Left lung (tissue), 4 donors: ENCODE measurements at regions not wholly inside any gene's neighbourhood (a gene's known extent, or its start where the extent isn't known, plus 50 kb on each side); places are given as distances from the start of the nearest gene placed in this dataset.

ENCODE experiments used
- ATAC-seq: fragments of 200-7000 bp; cut with Tn5 transposase; one replicate; pipeline ENCODE4 v1.9.1; 2020; ENCODE audit warnings: moderate library complexity
- DNase-seq, 4 donors: peaks; one replicate each; pipeline ENCODE4 v3.0.0-alpha.2; 2013 to 2020
- H3K27ac ChIP-seq, 2 donors: fragments of 200-600 bp; sonication (generic) in 1 of 2; one replicate each; pipeline versions ENCODE4 v1.5.0 to v1.8.0; 2020 to 2021
- H3K27me3 ChIP-seq, 2 donors: fragments of 200-600 bp; sonication (generic) in 1 of 2; one replicate each; pipeline versions ENCODE4 v1.5.0 to v1.8.0; 2020 to 2021
- H3K36me3 ChIP-seq, 2 donors: fragments of 200-600 bp; sonication (generic) in 1 of 2; one replicate each; pipeline versions ENCODE4 v1.5.0 to v1.8.0; 2020 to 2021
- H3K4me1 ChIP-seq, 2 donors: fragments of 200-600 bp; one replicate each; pipeline ENCODE4 v1.8.0; 2021
- H3K4me3 ChIP-seq, 2 donors: fragments of 200-600 bp; sonication (generic) in 1 of 2; one replicate each; pipeline versions ENCODE4 v1.5.0 to v1.8.0; 2020 to 2021; ENCODE audit warnings: mild to moderate bottlenecking in 1 of 2
- H3K9me3 ChIP-seq, 2 donors: fragments of 200-600 bp; sonication (generic) in 1 of 2; one replicate each; pipeline versions ENCODE4 v1.5.0 to v1.8.0; 2020 to 2021
- intact Hi-C, 2 donors: fragments of 100-400 bp; cut with DNase I; formaldehyde crosslinking; loops; one replicate each; pipeline versions ENCODE4 v1.11.2 to v1.14.2; 2022
- TF ChIP-seq, protein P1 (sequence below), 2 donors: fragments of 200-600 bp; sonication (generic) in 1 of 2; IDR thresholded peaks; one replicate each; pipeline versions ENCODE4 v1.5.0 to v1.8.0; 2021; ENCODE audit warnings: antibody characterized with exemption in 2 of 2
- donor health status: DM: no; HTN: yes; CAD: no.
- donor health status: DM: no; HTN: no; CAD: no.

DNA sequence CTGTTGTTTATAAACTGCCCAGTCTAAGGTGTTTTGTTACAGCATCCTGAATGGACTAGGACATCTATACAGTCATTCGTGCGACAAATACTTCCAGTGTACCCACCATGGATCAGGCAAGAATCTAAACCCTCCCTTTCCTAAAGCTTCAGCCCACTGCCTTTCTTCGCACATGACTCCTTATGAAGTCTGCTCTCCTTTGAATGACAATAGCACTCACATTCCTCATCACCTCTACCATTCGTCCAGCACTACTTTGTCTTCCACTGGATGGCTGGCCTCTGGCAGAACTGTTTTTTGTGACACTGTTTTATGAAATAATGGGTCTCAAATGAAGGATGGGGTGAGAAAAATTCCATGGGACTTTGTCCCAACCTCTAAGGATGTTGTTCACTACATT lies 89.8 kb upstream of the LIN7C start:
- no peaks in the 10 kb centered on the region for H3K9me3 ChIP-seq
- no peaks in the 10 kb centered on the region for H3K4me1 ChIP-seq
- TF ChIP-seq, protein P1, sequence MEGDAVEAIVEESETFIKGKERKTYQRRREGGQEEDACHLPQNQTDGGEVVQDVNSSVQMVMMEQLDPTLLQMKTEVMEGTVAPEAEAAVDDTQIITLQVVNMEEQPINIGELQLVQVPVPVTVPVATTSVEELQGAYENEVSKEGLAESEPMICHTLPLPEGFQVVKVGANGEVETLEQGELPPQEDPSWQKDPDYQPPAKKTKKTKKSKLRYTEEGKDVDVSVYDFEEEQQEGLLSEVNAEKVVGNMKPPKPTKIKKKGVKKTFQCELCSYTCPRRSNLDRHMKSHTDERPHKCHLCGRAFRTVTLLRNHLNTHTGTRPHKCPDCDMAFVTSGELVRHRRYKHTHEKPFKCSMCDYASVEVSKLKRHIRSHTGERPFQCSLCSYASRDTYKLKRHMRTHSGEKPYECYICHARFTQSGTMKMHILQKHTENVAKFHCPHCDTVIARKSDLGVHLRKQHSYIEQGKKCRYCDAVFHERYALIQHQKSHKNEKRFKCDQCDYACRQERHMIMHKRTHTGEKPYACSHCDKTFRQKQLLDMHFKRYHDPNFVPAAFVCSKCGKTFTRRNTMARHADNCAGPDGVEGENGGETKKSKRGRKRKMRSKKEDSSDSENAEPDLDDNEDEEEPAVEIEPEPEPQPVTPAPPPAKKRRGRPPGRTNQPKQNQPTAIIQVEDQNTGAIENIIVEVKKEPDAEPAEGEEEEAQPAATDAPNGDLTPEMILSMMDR (IDR thresholded peaks at IDR 0.05) = no peak
- no peak overlapping the region for H3K4me3 ChIP-seq
- intact Hi-C loops = no loop called here
- H3K27ac ChIP-seq = no peak overlapping the region
- H3K36me3 ChIP-seq = no peaks in the 10 kb centered on the region
- no peak for ATAC-seq
- no peak for DNase-seq
- H3K27me3 ChIP-seq = no peaks in the 10 kb centered on the region

DNA sequence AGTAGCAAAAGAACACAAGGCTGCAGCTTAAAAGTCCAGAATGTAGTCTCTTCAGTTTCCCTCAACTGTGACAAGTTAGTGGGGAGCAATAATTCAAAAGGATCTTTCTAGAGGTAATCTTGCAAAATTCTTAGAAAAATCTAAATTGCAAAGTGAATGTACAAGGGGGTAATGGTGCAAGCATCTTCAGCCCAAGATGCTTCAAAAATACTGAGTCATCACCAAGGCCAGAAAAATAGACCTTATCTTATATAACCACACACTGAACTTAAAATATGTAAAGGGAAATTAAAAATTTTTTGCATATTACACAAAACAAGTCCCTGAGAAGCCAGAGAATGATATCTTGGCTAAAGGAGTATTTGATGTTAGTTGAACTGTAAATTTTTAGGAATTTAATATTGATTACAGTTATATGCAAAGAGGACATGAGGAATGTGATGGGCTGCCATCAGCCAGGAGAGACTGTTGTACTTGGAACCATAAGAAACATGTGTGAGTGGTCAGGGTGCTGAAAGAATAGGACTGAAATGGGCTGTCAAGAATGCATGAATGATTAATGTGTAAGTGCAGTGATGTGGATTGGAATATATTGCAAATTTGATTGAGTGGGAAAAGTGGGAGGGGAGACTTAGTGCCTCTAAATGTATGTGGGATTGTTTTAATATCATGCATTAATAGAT lies 85.7 kb upstream of the LIN7C start:
- H3K4me3 ChIP-seq = no peak overlapping the region
- DNase-seq (no peak), ATAC-seq (no peak)
- no peaks in the 10 kb centered on the region for H3K4me1 ChIP-seq
- H3K27me3 ChIP-seq = no peaks in the 10 kb centered on the region
- H3K27ac ChIP-seq = no peak overlapping the region
- intact Hi-C loops = no loop called here
- H3K36me3 ChIP-seq = no peaks in the 10 kb centered on the region
- H3K9me3 ChIP-seq = no peaks in the 10 kb centered on the region
- TF ChIP-seq, protein P1 (IDR thresholded peaks at IDR 0.05) = no peak

DNA sequence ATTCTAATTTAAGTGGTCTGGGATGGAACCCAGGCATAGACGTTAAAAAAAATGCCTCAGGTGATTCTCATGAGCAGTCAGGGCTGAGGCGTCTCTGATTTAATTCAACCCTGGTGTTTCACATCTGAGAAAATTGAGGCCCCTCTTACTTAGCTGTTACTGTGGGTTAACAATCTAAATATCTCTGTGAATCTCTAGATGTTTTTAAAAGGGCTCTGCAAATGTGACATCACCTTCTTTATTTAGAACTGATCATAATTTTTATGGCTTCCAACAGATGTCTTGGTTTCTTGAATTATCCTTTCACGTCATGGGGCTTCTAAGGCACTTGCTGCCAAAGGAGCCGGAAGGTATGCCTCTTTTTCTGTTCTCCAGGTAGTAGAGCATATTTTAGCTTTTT lies 76.1 kb upstream of the LIN7C start:
- Histone ChIP-seq H3K4me1 (no peaks in the 10 kb centered on the region), H3K27me3 (no peaks in the 10 kb centered on the region), H3K36me3 (no peaks in the 10 kb centered on the region), H3K9me3 (no peaks in the 10 kb centered on the region), H3K4me3 (no peak overlapping the region), H3K27ac (no peak overlapping the region)
- TF ChIP-seq, protein P1 (IDR thresholded peaks at IDR 0.05) = no peak
- ATAC-seq = no peak
- DNase-seq = no peak
- intact Hi-C loops = no loop called here

DNA sequence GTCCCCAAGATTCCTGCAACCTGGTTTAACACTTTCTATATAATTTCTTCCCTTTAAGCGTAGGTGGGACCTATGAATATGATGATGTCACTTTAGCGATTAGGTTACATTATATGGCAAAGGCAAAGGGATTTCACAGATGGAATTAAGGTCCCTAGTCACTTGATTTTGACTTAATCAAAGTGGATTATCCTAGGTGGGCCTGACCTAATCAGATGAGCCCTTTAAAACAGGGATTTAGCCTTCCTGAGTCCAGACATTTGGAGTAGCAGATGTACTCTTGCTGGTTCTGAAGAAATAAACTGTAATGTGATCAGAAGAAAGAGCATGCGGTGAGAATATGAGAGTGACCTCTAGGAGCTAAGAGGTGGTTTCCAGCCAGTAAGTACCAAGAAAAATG lies 67.8 kb upstream of the LIN7C start:
- Histone ChIP-seq H3K4me1 (no peaks in the 10 kb centered on the region), H3K36me3 (no peaks in the 10 kb centered on the region), H3K27me3 (no peaks in the 10 kb centered on the region), H3K4me3 (no peak overlapping the region), H3K27ac (no peak overlapping the region), H3K9me3 (no peaks in the 10 kb centered on the region)
- TF ChIP-seq, protein P1 (IDR thresholded peaks at IDR 0.05) = no peak
- no peak for DNase-seq
- intact Hi-C loops = no loop called here
- no peak for ATAC-seq

DNA sequence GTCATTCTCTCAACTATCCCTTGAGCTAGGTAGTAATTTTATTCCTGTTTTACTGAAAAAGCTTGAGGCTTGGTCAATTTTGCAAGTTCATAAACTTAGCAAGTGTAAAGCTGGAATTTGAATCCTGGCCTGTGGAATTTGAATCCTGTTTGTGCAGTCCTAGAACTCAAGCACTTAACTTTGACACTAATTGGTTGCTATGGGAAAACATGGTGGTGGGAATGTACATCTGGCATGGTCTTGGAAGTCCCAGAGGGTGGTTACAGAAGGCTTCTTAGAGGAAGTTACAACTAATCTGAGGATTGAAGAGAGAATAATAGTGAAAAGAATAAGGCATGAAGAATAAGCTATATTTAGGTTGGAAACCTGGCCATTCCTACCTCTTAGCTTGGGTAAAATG lies 66.5 kb upstream of the LIN7C start:
- intact Hi-C loops = no loop called here
- TF ChIP-seq, protein P1 (IDR thresholded peaks at IDR 0.05) = no peak
- ATAC-seq = no peak
- H3K27ac ChIP-seq = no peak overlapping the region
- H3K4me1 ChIP-seq = no peaks in the 10 kb centered on the region
- no peaks in the 10 kb centered on the region for H3K9me3 ChIP-seq
- DNase-seq = no peak
- H3K27me3 ChIP-seq = no peaks in the 10 kb centered on the region
- H3K4me3 ChIP-seq = no peak overlapping the region
- H3K36me3 ChIP-seq = no peaks in the 10 kb centered on the region
